Fibroblast of pulmonary artery (primary cell): ENCODE measurements at regions not wholly inside any gene's neighbourhood (a gene's known extent, or its start where the extent isn't known, plus 50 kb on each side); places are given as distances from the start of the nearest gene placed in this dataset.

Experiments used
- DNase-seq: peaks from one replicate; pipeline ENCODE4 v3.0.0-alpha.2; 2010; ENCODE audit warnings: low read depth
- H3K4me3 ChIP-seq: replicated peaks from 2 replicates; pipeline ENCODE4 v1.5.1; 2011; ENCODE audit warnings: low read depth, mild to moderate bottlenecking, control low read depth, low read length, moderate library complexity
- TF ChIP-seq, protein P1 (sequence below): IDR thresholded peaks from 2 replicates; pipeline ENCODE4 v1.5.1; 2011; ENCODE audit warnings: mild to moderate bottlenecking, control low read depth, low read length, inconsistent platforms; ENCODE audit errors: missing control alignments

- no peak overlapping the region for H3K4me3 ChIP-seq
- TF ChIP-seq, protein P1, sequence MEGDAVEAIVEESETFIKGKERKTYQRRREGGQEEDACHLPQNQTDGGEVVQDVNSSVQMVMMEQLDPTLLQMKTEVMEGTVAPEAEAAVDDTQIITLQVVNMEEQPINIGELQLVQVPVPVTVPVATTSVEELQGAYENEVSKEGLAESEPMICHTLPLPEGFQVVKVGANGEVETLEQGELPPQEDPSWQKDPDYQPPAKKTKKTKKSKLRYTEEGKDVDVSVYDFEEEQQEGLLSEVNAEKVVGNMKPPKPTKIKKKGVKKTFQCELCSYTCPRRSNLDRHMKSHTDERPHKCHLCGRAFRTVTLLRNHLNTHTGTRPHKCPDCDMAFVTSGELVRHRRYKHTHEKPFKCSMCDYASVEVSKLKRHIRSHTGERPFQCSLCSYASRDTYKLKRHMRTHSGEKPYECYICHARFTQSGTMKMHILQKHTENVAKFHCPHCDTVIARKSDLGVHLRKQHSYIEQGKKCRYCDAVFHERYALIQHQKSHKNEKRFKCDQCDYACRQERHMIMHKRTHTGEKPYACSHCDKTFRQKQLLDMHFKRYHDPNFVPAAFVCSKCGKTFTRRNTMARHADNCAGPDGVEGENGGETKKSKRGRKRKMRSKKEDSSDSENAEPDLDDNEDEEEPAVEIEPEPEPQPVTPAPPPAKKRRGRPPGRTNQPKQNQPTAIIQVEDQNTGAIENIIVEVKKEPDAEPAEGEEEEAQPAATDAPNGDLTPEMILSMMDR: no peak
- DNase-seq: no peak
These were observed 462.0 kb upstream of the SYT1 start for GRCh38 chr12:78402366-78403134.

DNA sequence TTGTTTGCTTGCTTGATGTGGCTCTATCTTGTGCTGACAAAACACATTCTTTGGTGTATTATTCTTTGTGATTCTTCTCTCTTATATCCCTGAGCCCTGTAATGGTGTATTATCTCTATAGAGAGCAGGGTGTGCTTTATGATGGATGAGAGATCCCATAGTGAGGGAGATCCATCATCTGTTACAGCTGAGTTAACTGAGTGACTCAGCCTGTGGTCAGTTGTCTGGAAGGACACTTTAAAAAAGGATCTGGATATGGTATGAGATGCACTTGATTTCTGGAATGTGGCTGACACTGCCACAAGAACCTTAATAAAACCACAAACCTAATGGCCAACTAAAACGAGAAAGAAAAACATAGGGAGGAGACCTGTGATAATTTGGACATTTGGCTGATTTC is 461.4 kb upstream of the SYT1 start:
- TF ChIP-seq, protein P1: no peak
- DNase-seq: peak; percentile 40
- H3K4me3 ChIP-seq: no peak overlapping the region

GRCh38 chr12:78403681-78404080 is 460.9 kb upstream of the SYT1 start:
- H3K4me3 ChIP-seq: no peak overlapping the region
- TF ChIP-seq, protein P1: no peak
- DNase-seq: peak; percentile 56

GRCh38 chr12:78406213-78406612 is 458.4 kb upstream of the SYT1 start:
- TF ChIP-seq, protein P1: no peak
- H3K4me3 ChIP-seq: no peak overlapping the region
- DNase-seq: no peak

DNA sequence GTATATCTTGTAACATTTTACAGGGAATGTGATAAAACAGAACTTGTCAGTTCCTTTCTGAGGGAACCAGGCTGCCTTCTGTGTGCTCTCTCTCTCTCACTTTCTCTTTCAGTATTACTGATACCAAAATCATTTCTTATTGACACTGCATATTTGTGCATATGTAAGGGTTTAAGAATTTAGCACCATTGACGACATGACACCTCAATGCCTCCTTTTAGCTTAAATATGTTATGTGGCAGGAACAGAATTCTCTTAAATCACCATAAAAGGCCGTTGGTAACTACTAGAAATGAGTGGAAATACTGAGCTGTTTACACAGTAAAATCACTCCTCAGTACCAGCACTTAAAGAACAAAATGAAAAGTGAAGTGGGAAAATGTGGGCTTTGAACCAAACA is 457.7 kb upstream of the SYT1 start:
- H3K4me3 ChIP-seq: no peak overlapping the region
- TF ChIP-seq, protein P1: no peak
- DNase-seq: peak; percentile 29

- TF ChIP-seq, protein P1: no peak
- no peak overlapping the region for H3K4me3 ChIP-seq
These were observed 456.9 kb upstream of the SYT1 start for GRCh38 chr12:78407722-78408121.

GRCh38 chr12:78414071-78414470 is 450.5 kb upstream of the SYT1 start:
- no peak overlapping the region for H3K4me3 ChIP-seq
- TF ChIP-seq, protein P1: no peak
- DNase-seq: no peak

More at GRCh38 chr12:78407722-78408121, 456.9 kb upstream of the SYT1 start:
- DNase-seq: no peak
